ENCODE measurements at regions not wholly inside any gene's neighbourhood (a gene's known extent, or its start where the extent isn't known, plus 50 kb on each side); places are given as distances from the start of the nearest gene placed in this dataset.

DNA sequence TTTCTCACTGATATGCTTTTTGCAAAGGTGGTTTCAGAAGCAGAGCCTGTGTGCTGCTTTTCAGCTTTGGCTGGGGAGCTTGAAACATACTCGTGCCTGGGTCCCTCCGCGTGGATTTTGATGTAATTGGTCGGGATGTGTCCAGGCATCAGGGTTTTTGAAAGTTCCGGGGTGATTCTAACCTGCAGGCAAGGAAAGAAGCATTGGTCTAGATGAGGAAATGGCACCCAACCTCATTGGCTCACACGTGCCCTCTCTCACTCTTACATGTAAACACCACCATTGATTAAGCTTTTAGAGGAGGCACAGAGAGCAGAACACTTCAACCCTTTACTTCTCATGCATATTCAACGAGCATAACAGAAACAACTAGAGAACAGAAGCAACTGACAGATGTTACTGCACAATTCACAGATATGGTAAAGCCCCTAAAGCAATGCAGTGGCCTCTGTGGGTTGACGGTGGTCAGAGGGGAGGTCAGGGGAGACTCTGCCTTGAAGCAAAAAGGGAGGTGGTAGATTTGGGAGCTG, 112.1 kb downstream of the TLR5 start:
- no peak for DNase-seq
- intact Hi-C loops (cut with DNase I) = loop anchor here in 1 of 10 donors (5.0 kb wide), 1 partner anchor 36 kb away; no protein-coding TSS in a partner anchor
- WGBS, 4 donors = 82 to 89% (median 85%) methylated on average over 8 of the region's 8 CpGs

DNA sequence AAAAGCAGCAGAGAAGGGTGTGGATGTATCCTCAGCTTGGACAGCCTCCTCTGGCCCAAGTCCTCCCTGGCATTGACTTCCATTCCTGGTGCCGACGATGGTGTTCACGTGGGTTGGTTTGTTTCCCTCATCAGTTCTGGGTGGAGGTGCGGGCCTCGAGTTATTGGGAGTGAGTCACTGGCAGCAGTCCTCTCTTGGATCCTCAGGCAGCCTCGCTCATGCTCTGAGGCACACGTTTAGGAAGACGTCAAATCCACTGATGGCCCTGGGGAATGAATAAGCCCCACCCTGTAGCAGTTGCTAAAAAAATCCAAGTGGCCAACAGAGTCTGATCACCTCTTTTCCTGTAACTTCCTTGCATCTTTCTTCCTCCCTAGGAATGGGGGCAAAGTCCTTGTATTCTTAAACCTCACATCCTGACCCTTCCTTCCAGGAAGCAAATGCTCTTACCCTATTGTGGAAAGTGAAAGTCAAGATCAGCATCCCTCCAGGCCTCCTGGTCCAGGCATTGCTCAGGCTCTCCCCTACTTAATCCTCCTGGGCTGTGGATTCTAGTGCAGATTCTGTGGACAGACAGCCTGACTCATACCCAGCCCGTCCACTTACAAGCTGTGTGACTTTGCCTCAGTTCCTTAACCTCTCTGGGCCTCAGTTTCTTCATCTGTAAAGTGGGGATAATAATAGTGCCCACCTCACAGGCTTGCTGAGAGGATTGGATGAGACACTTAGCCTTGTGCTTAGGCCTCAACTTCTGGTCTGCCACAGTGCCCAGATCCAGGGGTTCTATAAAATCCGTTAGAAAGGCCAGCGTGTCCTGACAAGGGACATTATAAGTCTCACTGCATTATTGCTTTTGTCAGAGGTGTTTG, 111.1 kb downstream of the TLR5 start:
- ATAC-seq = peak; percentile 89 to 95 (median 94)
- WGBS, 4 donors = 54 to 65% (median 61%) methylated on average over 9 to 11 of the region's 11 CpGs
- Histone ChIP-seq H3K36me3 (no peaks in the 10 kb centered on the region), H3K4me1 (peaks cover 0 to 18% (median 6%) of the 10 kb centered on the region in 12 donors), H3K4me3 (no peak overlapping the region), H3K9me3 (no peaks in the 10 kb centered on the region), H3K27me3 (no peaks in the 10 kb centered on the region), H3K27ac (peak overlapping the region in 11 of 12 donors; percentile 3 to 63 (median 49))
- DNase-seq = peak in 4 of 5 donors; percentile 57 to 76 (median 68)
- intact Hi-C loops (cut with DNase I) = loop anchor here in 1 of 10 donors (5.0 kb wide), 1 partner anchor 35 kb away; no protein-coding TSS in a partner anchor
- no peak for TF ChIP-seq POLR2A (IDR thresholded peaks at IDR 0.05)
- TF ChIP-seq, protein P1, sequence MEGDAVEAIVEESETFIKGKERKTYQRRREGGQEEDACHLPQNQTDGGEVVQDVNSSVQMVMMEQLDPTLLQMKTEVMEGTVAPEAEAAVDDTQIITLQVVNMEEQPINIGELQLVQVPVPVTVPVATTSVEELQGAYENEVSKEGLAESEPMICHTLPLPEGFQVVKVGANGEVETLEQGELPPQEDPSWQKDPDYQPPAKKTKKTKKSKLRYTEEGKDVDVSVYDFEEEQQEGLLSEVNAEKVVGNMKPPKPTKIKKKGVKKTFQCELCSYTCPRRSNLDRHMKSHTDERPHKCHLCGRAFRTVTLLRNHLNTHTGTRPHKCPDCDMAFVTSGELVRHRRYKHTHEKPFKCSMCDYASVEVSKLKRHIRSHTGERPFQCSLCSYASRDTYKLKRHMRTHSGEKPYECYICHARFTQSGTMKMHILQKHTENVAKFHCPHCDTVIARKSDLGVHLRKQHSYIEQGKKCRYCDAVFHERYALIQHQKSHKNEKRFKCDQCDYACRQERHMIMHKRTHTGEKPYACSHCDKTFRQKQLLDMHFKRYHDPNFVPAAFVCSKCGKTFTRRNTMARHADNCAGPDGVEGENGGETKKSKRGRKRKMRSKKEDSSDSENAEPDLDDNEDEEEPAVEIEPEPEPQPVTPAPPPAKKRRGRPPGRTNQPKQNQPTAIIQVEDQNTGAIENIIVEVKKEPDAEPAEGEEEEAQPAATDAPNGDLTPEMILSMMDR (IDR thresholded peaks at IDR 0.05) = no peak

More for the DNA sequence above, 112.1 kb downstream of the TLR5 start:
- no peak for ATAC-seq
- H3K4me3 ChIP-seq = no peak overlapping the region
- H3K27me3 ChIP-seq = no peaks in the 10 kb centered on the region
- no peaks in the 10 kb centered on the region for H3K36me3 ChIP-seq
- TF ChIP-seq, protein P1 (IDR thresholded peaks at IDR 0.05) = no peak
- no peak for TF ChIP-seq POLR2A (IDR thresholded peaks at IDR 0.05)
- no peaks in the 10 kb centered on the region for H3K9me3 ChIP-seq
- peaks cover 0 to 18% (median 6%) of the 10 kb centered on the region in 12 donors for H3K4me1 ChIP-seq
- peak overlapping the region in 10 of 12 donors; percentile 3 to 63 (median 52) for H3K27ac ChIP-seq

DNA sequence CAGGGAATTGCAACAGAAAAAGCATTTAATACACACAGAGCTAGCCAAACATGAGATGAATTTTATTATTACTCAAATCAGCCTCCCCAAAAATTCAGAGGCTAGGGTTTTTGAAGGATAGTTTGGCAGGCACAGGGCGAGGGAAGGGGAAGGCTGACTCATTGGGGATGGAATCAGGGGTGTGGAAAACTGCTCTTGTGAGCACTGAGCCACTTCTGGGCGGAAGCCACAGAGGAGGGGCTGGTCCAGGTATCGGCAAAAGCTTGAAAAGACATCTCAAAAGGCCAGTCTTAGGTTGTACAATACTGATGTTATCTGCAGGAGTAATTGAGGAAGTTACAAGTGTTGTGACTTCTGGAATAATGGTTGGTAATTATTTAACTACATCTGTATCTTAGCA, 109.4 kb downstream of the TLR5 start:
- ATAC-seq = peak in 2 of 4 donors; percentile 41 to 69
- no peak for TF ChIP-seq POLR2A (IDR thresholded peaks at IDR 0.05)
- TF ChIP-seq, protein P1 (IDR thresholded peaks at IDR 0.05) = no peak
- no peak overlapping the region for H3K4me3 ChIP-seq
- H3K4me1 ChIP-seq = peaks cover 0 to 18% (median 6%) of the 10 kb centered on the region in 12 donors
- no peaks in the 10 kb centered on the region for H3K36me3 ChIP-seq
- whole genome bisulfite sequencing, 4 donors = 64 to 74% (median 66%) methylated on average over 3 of the region's 3 CpGs
- no peaks in the 10 kb centered on the region for H3K9me3 ChIP-seq
- DNase-seq = peak in 1 of 5 donors; percentile 52
- H3K27me3 ChIP-seq = no peaks in the 10 kb centered on the region
- intact Hi-C loops (cut with DNase I) = loop anchor here in 1 of 10 donors (5.0 kb wide), 1 partner anchor 34 kb away; no protein-coding TSS in a partner anchor
- peak overlapping the region in 7 of 12 donors; percentile 7 to 35 (median 25) for H3K27ac ChIP-seq

DNA sequence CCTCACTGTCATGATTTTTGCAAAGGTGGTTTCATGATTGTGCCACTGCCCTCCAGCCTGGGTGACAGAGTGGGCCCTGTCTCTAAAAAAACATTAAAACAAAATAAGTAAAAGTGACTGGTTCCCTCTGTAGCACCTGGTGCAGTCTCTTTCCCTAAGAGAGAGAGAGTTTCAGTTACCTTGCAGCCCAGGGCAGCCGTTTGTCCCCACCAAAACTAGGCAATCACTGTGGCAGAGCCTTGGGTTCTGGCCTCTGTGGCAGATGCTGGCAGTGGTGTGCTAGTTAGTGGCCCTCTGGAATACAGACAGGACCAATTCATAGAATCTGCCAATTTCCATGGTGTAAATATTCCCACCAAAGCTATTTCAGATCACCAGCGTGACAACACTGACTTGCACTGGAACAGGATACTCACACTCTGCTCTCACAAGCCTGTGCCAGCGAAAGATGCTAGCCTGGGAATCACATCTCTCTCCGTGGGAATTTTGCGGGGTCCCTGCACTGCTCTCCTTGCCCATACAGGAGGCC, 108.7 kb downstream of the TLR5 start:
- intact Hi-C loops (cut with DNase I) = loop anchor here in 1 of 10 donors (5.0 kb wide), 1 partner anchor 33 kb away; no protein-coding TSS in a partner anchor
- ATAC-seq = no peak
- no peaks in the 10 kb centered on the region for H3K36me3 ChIP-seq
- no peak for TF ChIP-seq POLR2A (IDR thresholded peaks at IDR 0.05)
- TF ChIP-seq, protein P1 (IDR thresholded peaks at IDR 0.05) = no peak
- H3K9me3 ChIP-seq = no peaks in the 10 kb centered on the region
- DNase-seq = no peak
- 90 to 100% (median 94%) methylated on average over 5 of the region's 5 CpGs for whole genome bisulfite sequencing, 4 donors
- no peaks in the 10 kb centered on the region for H3K27me3 ChIP-seq
- H3K4me1 ChIP-seq = peaks cover 0 to 18% (median 6%) of the 10 kb centered on the region in 12 donors
- no peak overlapping the region for H3K4me3 ChIP-seq
- H3K27ac ChIP-seq = no peak overlapping the region

Data from heart left ventricle (tissue), 16 donors.